GM12878 (cell line): ENCODE measurements at regions not wholly inside any gene's neighbourhood (a gene's known extent, or its start where the extent isn't known, plus 50 kb on each side); places are given as distances from the start of the nearest gene placed in this dataset.
A peak's percentile ranks its signal among the peaks of the same experiment; 100 is the strongest.

Source experiments
- ATF7 ChIP-seq: fragments of 450-650 bp; IDR thresholded peaks from 2 replicates; pipeline ENCODE4 v1.6.1; 2016; ENCODE audit warnings: low read depth, mild to moderate bottlenecking
- BACH1 ChIP-seq: fragments of 450-650 bp; IDR thresholded peaks from 2 replicates; pipeline ENCODE4 v1.6.1; 2017; ENCODE audit warnings: mild to moderate bottlenecking, borderline replicate concordance
- CBFB ChIP-seq: IDR thresholded peaks from 2 replicates; pipeline ENCODE4 v1.6.1; 2016; ENCODE audit warnings: antibody characterized with exemption, low read depth
- CEBPZ ChIP-seq: fragments of 150-350 bp; IDR thresholded peaks from 2 replicates; pipeline ENCODE4 v1.6.1; 2016; ENCODE audit warnings: low read depth, low read length
- EGR1 ChIP-seq, 2 experiments: IDR thresholded peaks; 1 replicate in 1 of 2; 2 replicates in 1 of 2; pipeline ENCODE4 v1.6.1; 2011 to 2012; ENCODE audit warnings: low read depth in 2 of 2, low read length in 2 of 2, borderline replicate concordance in 1 of 2, mild to moderate bottlenecking in 1 of 2, moderate library complexity in 1 of 2
- EZH2 ChIP-seq: IDR thresholded peaks from 2 replicates; pipeline ENCODE4 v1.6.1; 2012; ENCODE audit warnings: low read depth, mild to moderate bottlenecking, control low read depth, inconsistent platforms, low read length, borderline replicate concordance; ENCODE audit not compliant: control insufficient read depth
- IRF5 ChIP-seq: fragments of 450-650 bp; IDR thresholded peaks from 2 replicates; pipeline ENCODE4 v1.6.1; 2017; ENCODE audit warnings: borderline replicate concordance
- MEF2A ChIP-seq: IDR thresholded peaks from 2 replicates; pipeline ENCODE4 v1.6.1; 2011; ENCODE audit warnings: low read depth, mild to moderate bottlenecking, low read length, moderate library complexity; ENCODE audit not compliant: insufficient read depth
- MTA3 ChIP-seq: IDR thresholded peaks from 2 replicates; pipeline ENCODE4 v1.6.1; 2012; ENCODE audit warnings: low read length, inconsistent platforms, borderline replicate concordance
- NFIC ChIP-seq: IDR thresholded peaks from 2 replicates; pipeline ENCODE4 v1.6.1; 2012; ENCODE audit warnings: low read depth, mild to moderate bottlenecking, inconsistent platforms, low read length, moderate library complexity
- NR2F1 ChIP-seq: fragments of 450-650 bp; conservative IDR thresholded peaks from 2 replicates; pipeline ENCODE4 v1.6.1; 2017; ENCODE audit warnings: mild to moderate bottlenecking
- PAX8 ChIP-seq: fragments of 450-650 bp; IDR thresholded peaks from 2 replicates; pipeline ENCODE4 v1.6.1; 2017; ENCODE audit warnings: mild to moderate bottlenecking, moderate library complexity
- POLR2AphosphoS5 ChIP-seq: IDR thresholded peaks from 2 replicates; pipeline ENCODE4 v1.6.1; 2011; ENCODE audit warnings: mild to moderate bottlenecking, low read length, inconsistent platforms
- RELA ChIP-seq: fragments of 450-650 bp; IDR thresholded peaks from 2 replicates; pipeline ENCODE4 v1.8.0; 2014; ENCODE audit warnings: borderline replicate concordance; ENCODE audit not compliant: partially characterized antibody
- SIX5 ChIP-seq: IDR thresholded peaks from 2 replicates; pipeline ENCODE4 v1.6.1; 2011; ENCODE audit warnings: mild to moderate bottlenecking, low read depth, low read length, moderate library complexity; ENCODE audit not compliant: severe bottlenecking
- SMC3 ChIP-seq: IDR thresholded peaks from 2 replicates; pipeline ENCODE4 v1.6.1; 2011; ENCODE audit warnings: low read length, improper control_type of control experiment, borderline replicate concordance
- SREBF2 ChIP-seq: IDR thresholded peaks from 2 replicates; pipeline ENCODE4 v1.6.1; 2012; ENCODE audit warnings: mild to moderate bottlenecking, low read length
- TARDBP ChIP-seq: IDR thresholded peaks from 2 replicates; pipeline ENCODE4 v1.6.1; 2016; ENCODE audit warnings: borderline replicate concordance
- ZBED1 ChIP-seq: IDR thresholded peaks from 2 replicates; pipeline ENCODE4 v1.6.1; 2016; ENCODE audit warnings: borderline replicate concordance
- ZNF217 ChIP-seq: fragments of 450-650 bp; IDR thresholded peaks from 2 replicates; pipeline ENCODE4 v1.6.1; 2017; ENCODE audit warnings: antibody characterized with exemption, mild to moderate bottlenecking
- ZSCAN29 ChIP-seq: fragments of 450-650 bp; IDR thresholded peaks from 2 replicates; pipeline ENCODE4 v1.6.1; 2017; ENCODE audit warnings: mild to moderate bottlenecking, moderate library complexity
- TF ChIP-seq, protein P1 (sequence below): fragments of 450-650 bp; IDR thresholded peaks from 2 replicates; pipeline ENCODE4 v1.6.1; 2017; ENCODE audit warnings: mild to moderate bottlenecking
- TF ChIP-seq, protein P2 (sequence below): fragments of 450-650 bp; IDR thresholded peaks from 2 replicates; pipeline ENCODE4 v1.6.1; 2018; ENCODE audit warnings: mild to moderate bottlenecking, low read depth, moderate library complexity; ENCODE audit not compliant: partially characterized antibody

DNA sequence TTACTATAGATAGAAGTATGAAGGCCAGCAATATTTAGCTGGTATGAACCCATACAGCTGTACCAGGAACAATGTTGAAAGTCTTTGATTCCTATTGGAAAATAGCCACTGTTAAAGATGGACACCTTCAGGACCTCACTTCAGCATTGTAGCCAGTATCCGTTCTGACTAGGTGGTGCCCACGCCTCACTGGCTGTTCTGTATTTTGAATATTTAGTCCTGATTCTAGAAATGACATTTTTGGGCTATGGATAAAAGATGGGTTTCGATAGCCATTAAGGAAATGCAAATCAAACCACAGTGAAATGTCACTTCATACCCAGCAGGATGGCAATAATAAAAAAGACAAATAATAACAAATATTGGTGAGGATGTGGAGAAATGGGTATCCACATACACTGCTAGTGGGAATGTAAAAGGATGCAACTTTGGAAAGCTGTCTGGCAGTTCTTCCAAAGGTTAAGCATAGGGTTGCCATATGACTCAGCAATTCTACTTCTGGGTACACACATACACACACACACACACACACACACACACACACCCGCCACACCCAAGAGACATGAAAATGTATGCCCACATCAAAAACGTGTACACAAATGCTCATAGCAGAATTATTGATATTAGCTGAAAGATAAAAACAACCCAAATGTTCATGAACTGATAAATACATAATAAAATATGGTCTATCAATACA is 56.8 kb downstream of the UTRN start (continued):
- TF ChIP-seq, protein P1, sequence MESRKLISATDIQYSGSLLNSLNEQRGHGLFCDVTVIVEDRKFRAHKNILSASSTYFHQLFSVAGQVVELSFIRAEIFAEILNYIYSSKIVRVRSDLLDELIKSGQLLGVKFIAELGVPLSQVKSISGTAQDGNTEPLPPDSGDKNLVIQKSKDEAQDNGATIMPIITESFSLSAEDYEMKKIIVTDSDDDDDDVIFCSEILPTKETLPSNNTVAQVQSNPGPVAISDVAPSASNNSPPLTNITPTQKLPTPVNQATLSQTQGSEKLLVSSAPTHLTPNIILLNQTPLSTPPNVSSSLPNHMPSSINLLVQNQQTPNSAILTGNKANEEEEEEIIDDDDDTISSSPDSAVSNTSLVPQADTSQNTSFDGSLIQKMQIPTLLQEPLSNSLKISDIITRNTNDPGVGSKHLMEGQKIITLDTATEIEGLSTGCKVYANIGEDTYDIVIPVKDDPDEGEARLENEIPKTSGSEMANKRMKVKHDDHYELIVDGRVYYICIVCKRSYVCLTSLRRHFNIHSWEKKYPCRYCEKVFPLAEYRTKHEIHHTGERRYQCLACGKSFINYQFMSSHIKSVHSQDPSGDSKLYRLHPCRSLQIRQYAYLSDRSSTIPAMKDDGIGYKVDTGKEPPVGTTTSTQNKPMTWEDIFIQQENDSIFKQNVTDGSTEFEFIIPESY, result no peak
- TF ChIP-seq RELA (no peak), NR2F1 (0 out of 2 replicates have a peak, but pooled peaks have one; percentile 26), ZSCAN29 (no peak), ZBED1 (0 out of 2 replicates have a peak, but pooled peaks have one; percentile 38), SREBF2 (no peak), SIX5 (no peak), NFIC (peak; percentile 27), CEBPZ (no peak), EGR1 (IDR thresholded peaks at IDR 0.05; ENCODE audit: borderline replicate concordance in 1 of 2, low read depth in 2 of 2, low read length in 2 of 2) (0 out of 3 replicates have a peak, but pooled peaks of 1 of the 2 experiments have one; percentile 4), PAX8 (no peak), MEF2A (no peak), SMC3 (no peak), CBFB (no peak), EZH2 (no peak), ZNF217 (no peak), ATF7 (no peak), TARDBP (no peak), POLR2AphosphoS5 (no peak), BACH1 (no peak), IRF5 (no peak), MTA3 (no peak)
- TF ChIP-seq, protein P2, sequence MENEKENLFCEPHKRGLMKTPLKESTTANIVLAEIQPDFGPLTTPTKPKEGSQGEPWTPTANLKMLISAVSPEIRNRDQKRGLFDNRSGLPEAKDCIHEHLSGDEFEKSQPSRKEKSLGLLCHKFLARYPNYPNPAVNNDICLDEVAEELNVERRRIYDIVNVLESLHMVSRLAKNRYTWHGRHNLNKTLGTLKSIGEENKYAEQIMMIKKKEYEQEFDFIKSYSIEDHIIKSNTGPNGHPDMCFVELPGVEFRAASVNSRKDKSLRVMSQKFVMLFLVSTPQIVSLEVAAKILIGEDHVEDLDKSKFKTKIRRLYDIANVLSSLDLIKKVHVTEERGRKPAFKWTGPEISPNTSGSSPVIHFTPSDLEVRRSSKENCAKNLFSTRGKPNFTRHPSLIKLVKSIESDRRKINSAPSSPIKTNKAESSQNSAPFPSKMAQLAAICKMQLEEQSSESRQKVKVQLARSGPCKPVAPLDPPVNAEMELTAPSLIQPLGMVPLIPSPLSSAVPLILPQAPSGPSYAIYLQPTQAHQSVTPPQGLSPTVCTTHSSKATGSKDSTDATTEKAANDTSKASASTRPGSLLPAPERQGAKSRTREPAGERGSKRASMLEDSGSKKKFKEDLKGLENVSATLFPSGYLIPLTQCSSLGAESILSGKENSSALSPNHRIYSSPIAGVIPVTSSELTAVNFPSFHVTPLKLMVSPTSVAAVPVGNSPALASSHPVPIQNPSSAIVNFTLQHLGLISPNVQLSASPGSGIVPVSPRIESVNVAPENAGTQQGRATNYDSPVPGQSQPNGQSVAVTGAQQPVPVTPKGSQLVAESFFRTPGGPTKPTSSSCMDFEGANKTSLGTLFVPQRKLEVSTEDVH, result no peak
